IMR-90 (cell line): ENCODE measurements at regions not wholly inside any gene's neighbourhood (a gene's known extent, or its start where the extent isn't known, plus 50 kb on each side); places are given as distances from the start of the nearest gene placed in this dataset.

Experiments used
- ATAC-seq: fragments of 200-7000 bp; cut with Tn5 transposase; 2 replicates; pipeline ENCODE4 v1.9.1; 2020; ENCODE audit warnings: low read depth, mild to moderate bottlenecking, moderate library complexity
- BruUV-seq: library from RNA; stranded (reverse); fragments of 400-500 nt; replicated peaks from 2 replicates; lab custom pipeline; 2021; lab: Mats Ljungman, UMichigan
- CTCF ChIA-PET: fragments of 300-600 bp; formaldehyde crosslinking; extraction: SDS; loops from one replicate; lab custom pipeline; 2021; ENCODE audit warnings: antibody characterized with exemption; lab: Yijun Ruan, JAX
- POLR2A ChIA-PET: fragments of 300-600 bp; sonication (Branson Sonifier 250); formaldehyde crosslinking; loops from one replicate; lab custom pipeline; 2022; ENCODE audit warnings: antibody characterized with exemption; ENCODE audit not compliant: unreplicated experiment; lab: Charles Lee
- DNase-seq: peaks from one replicate; pipeline ENCODE4 v3.0.0; 2013
- H2AFZ ChIP-seq: replicated peaks from 2 replicates; pipeline ENCODE3; 2013; ENCODE audit warnings: low read length, mild to moderate bottlenecking; ENCODE audit not compliant: poor library complexity
- H2AK5ac ChIP-seq: 2 replicates; pipeline ENCODE4 v1.6.1; 2013; ENCODE audit warnings: low read depth, low read length, inconsistent platforms
- H2AK9ac ChIP-seq: replicated peaks from 2 replicates; pipeline ENCODE3; 2013; ENCODE audit warnings: mild to moderate bottlenecking, low read depth, low read length, moderate library complexity; ENCODE audit not compliant: poor library complexity
- H2BK120ac ChIP-seq: 2 replicates; pipeline ENCODE4 v1.6.1; 2013; ENCODE audit warnings: low read depth, low read length, inconsistent platforms
- H2BK15ac ChIP-seq: 3 replicates; pipeline ENCODE4 v1.6.1; 2013; ENCODE audit warnings: low read depth, low read length, inconsistent platforms
- H2BK20ac ChIP-seq: 2 replicates; pipeline ENCODE4 v1.6.1; 2013; ENCODE audit warnings: low read depth, mild to moderate bottlenecking, inconsistent platforms, low read length, moderate library complexity
- H2BK5ac ChIP-seq: 2 replicates; pipeline ENCODE4 v1.6.1; 2013; ENCODE audit warnings: mild to moderate bottlenecking, low read depth, low read length, inconsistent platforms; ENCODE audit not compliant: poor library complexity, severe bottlenecking
- H3K14ac ChIP-seq: replicated peaks from 2 replicates; pipeline ENCODE4 v1.6.1; 2013; ENCODE audit warnings: low read depth, low read length, inconsistent platforms
- H3K18ac ChIP-seq: 2 replicates; pipeline ENCODE4 v1.6.1; 2013; ENCODE audit warnings: low read depth, low read length, control low read depth
- H3K23ac ChIP-seq: 2 replicates; pipeline ENCODE4 v1.6.1; 2013; ENCODE audit warnings: low read depth, low read length, inconsistent platforms
- H3K27ac ChIP-seq: 2 replicates; pipeline ENCODE4 v1.5.1; 2013; ENCODE audit warnings: mild to moderate bottlenecking, control low read depth, low read length; ENCODE audit not compliant: insufficient read depth
- H3K27me3 ChIP-seq: 2 replicates; pipeline ENCODE4 v1.6.1; 2013; ENCODE audit warnings: low read length; ENCODE audit not compliant: control insufficient read depth, insufficient read depth
- H3K36me3 ChIP-seq: 2 replicates; pipeline ENCODE4 v1.6.1; 2013; ENCODE audit warnings: low read length, mixed read lengths; ENCODE audit not compliant: control insufficient read depth, insufficient read depth
- H3K4ac ChIP-seq: 2 replicates; pipeline ENCODE4 v1.6.1; 2013; ENCODE audit warnings: low read depth, low read length, inconsistent platforms
- H3K4me1 ChIP-seq: 2 replicates; pipeline ENCODE4 v1.6.1; 2013; ENCODE audit warnings: low read length, mixed read lengths; ENCODE audit not compliant: control insufficient read depth, insufficient read depth
- H3K4me2 ChIP-seq: 2 replicates; pipeline ENCODE4 v1.6.1; 2013; ENCODE audit warnings: low read depth, mild to moderate bottlenecking, control low read depth, low read length, moderate library complexity
- H3K4me3 ChIP-seq: 2 replicates; pipeline ENCODE4 v1.5.1; 2013; ENCODE audit warnings: low read depth, mild to moderate bottlenecking, control low read depth, low read length, moderate library complexity; ENCODE audit not compliant: insufficient read depth
- H3K56ac ChIP-seq: 2 replicates; pipeline ENCODE4 v1.6.1; 2013; ENCODE audit warnings: low read length, inconsistent platforms; ENCODE audit not compliant: insufficient read depth; ENCODE audit errors: extremely low read depth
- H3K79me1 ChIP-seq, 2 experiments: 2 replicates each; pipeline ENCODE4 v1.6.1; 2013; ENCODE audit warnings: low read length in 2 of 2, inconsistent platforms in 1 of 2, low read depth in 1 of 2
- H3K9ac ChIP-seq: 2 replicates; pipeline ENCODE4 v1.6.1; 2013; ENCODE audit warnings: low read depth, low read length, control low read depth
- H3K9me1 ChIP-seq: 2 replicates; pipeline ENCODE4 v1.6.1; 2013; ENCODE audit warnings: low read length, inconsistent platforms; ENCODE audit not compliant: insufficient read depth
- H3K9me3 ChIP-seq: 2 replicates; pipeline ENCODE4 v1.6.1; 2013; ENCODE audit warnings: low read length; ENCODE audit not compliant: control insufficient read depth, insufficient read depth
- H4K20me1 ChIP-seq: 2 replicates; pipeline ENCODE4 v1.6.1; 2013; ENCODE audit warnings: low read length, inconsistent platforms; ENCODE audit not compliant: insufficient read depth
- H4K5ac ChIP-seq: 2 replicates; pipeline ENCODE4 v1.6.1; 2013; ENCODE audit warnings: mild to moderate bottlenecking, low read depth, low read length, control low read depth
- H4K8ac ChIP-seq, 2 experiments: 2 replicates each; pipeline ENCODE4 v1.6.1; 2013; ENCODE audit warnings: low read depth in 2 of 2, low read length in 2 of 2, control low read depth in 1 of 2, inconsistent platforms in 1 of 2
- H4K91ac ChIP-seq: 2 replicates; pipeline ENCODE4 v1.6.1; 2013; ENCODE audit warnings: low read depth, low read length, inconsistent platforms; ENCODE audit not compliant: insufficient read depth
- POLR2A ChIP-seq: IDR thresholded peaks from 2 replicates; pipeline ENCODE4 v1.6.1; 2012; ENCODE audit warnings: mild to moderate bottlenecking, low read depth, low read length
- WGBS, 2 experiments: methylation state at CpG; one replicate each; pipeline versions ENCODE4 v1.1.5 to v1.1.7; 2013; ENCODE audit warnings: missing lambda C conversion rate in 2 of 2; ENCODE audit not compliant: insufficient read length in 1 of 2; ENCODE audit errors: extremely low coverage in 2 of 2; 5-methylcytosine and 5-hydroxymethylcytosine counted together
- dilution Hi-C: fragments of 300-500 bp; cut with HindIII; formaldehyde crosslinking; loops from one replicate; pipeline ENCODE4 v1.14.3; 2018; ENCODE audit warnings: low sequenced_read_pairs; ENCODE audit not compliant: unreplicated experiment
- in situ Hi-C: fragments of 300-500 bp; cut with MboI; formaldehyde crosslinking; loops from 3 replicates; pipeline ENCODE4 v1.14.3; 2019; ENCODE audit warnings: low sequenced_read_pairs, inconsistent platforms, mixed read lengths
- intact Hi-C: fragments of 100-400 bp; cut with micrococcal nuclease; formaldehyde crosslinking; loops from 2 replicates; pipeline ENCODE4 v1.10.0; 2022

DNA sequence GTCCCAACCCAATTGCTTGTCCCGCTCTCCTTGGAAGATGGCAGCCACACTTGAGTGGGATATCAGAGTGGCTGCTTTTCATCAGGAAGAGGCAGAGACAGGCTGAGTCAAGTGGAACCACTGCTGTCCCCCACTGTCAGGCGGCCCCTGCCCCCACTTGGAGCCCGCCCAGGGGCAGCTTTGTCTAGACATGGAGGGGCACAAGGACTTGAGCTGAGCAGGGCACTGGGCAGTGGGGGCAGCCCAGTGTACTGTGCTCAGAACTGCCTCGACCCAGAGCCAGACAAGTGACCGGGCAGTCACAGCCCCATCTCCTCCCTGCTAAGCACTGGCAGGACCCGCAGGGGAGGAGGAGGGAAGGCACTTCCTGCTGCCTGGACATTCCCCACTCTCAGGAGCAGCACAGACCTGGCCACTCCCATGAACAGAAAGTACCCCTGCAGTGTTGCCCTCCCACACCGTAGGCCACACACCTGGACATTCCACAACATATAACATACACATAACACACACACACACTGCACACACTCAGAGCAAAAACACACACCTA, 91.0 kb downstream of the MRPL36 start:
- Histone ChIP-seq H3K4me2 (no peak overlapping the region), H2BK5ac (no peak overlapping the region), H3K9ac (no peak overlapping the region), H2BK120ac (no peak overlapping the region), H3K9me3 (no peaks in the 10 kb centered on the region), H3K23ac (no peak overlapping the region), H3K36me3 (no peaks in the 10 kb centered on the region), H3K4ac (no peak overlapping the region), H3K9me1 (no peaks in the 10 kb centered on the region), H3K4me1 (no peaks in the 10 kb centered on the region), H3K27ac (no peak overlapping the region), H3K14ac (no peak overlapping the region), H2AK9ac (no peak overlapping the region), H2AK5ac (no peak overlapping the region), H2BK20ac (no peak overlapping the region), H2BK15ac (no peak overlapping the region), H3K4me3 (no peak overlapping the region), H4K5ac (no peak overlapping the region), H2AFZ (no peak overlapping the region), H3K79me1 (no peaks in the 10 kb centered on the region), H3K18ac (no peak overlapping the region), H3K27me3 (peaks cover 5% of the 10 kb centered on the region; the same call in 1 of the 2 replicates), H4K8ac (no peak overlapping the region), H3K56ac (no peak overlapping the region), H4K91ac (no peak overlapping the region), H4K20me1 (no peaks in the 10 kb centered on the region)
- ChIA-PET POLR2A (no interaction called here), CTCF (no interaction called here)
- DNase-seq (no peak), ATAC-seq (no peak)
- dilution Hi-C loops = no loop called here
- BruUV-seq = no TSS peak
- TF ChIP-seq POLR2A = no peak
- WGBS, 2 experiments = 37% methylated on average over 3 of the region's 7 CpGs; no CpG with 5 or more reads in 1 of the 2 experiments
- intact Hi-C loops = no loop called here
- in situ Hi-C loops = no loop called here
